ENCODE measurements at regions not wholly inside any gene's neighbourhood (a gene's known extent, or its start where the extent isn't known, plus 50 kb on each side); places are given as distances from the start of the nearest gene placed in this dataset.

DNA sequence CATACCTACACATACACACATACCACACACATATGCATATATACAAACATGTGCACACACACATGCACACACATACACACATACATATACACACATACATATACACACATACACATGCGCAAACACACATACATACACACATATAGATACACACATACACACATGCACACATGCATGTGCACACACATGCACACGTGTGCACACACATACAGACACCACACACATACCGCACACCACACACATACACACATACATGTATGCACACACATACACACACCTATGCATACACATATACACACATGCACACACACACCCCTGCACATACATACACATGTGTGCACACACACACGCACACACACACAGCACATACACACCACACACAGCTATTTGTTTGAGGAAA is 236.5 kb downstream of the WDR11 start:
- DNase-seq, result no peak
- H3K36me3 ChIP-seq, result no peaks in the 10 kb centered on the region
- TF ChIP-seq POLR2AphosphoS5 (IDR thresholded peaks at IDR 0.05), result no peak
- TF ChIP-seq POLR2A (IDR thresholded peaks at IDR 0.05), result no peak
- TF ChIP-seq CTCF (IDR thresholded peaks at IDR 0.05), result no peak
- no peak for TF ChIP-seq EP300 (IDR thresholded peaks at IDR 0.05)
- no peak overlapping the region for H3K27ac ChIP-seq
- no peaks in the 10 kb centered on the region for H3K27me3 ChIP-seq
- H3K4me3 ChIP-seq, result no peak overlapping the region
- 88 to 96% (median 94%) methylated on average over 4 of the region's 4 CpGs for WGBS, 5 donors
- no peaks in the 10 kb centered on the region for H3K4me1 ChIP-seq
- intact Hi-C loops (cut with DNase I; ENCODE audit: low total_unique reads), result no loop called here
- no peaks in the 10 kb centered on the region for H3K9me3 ChIP-seq

DNA sequence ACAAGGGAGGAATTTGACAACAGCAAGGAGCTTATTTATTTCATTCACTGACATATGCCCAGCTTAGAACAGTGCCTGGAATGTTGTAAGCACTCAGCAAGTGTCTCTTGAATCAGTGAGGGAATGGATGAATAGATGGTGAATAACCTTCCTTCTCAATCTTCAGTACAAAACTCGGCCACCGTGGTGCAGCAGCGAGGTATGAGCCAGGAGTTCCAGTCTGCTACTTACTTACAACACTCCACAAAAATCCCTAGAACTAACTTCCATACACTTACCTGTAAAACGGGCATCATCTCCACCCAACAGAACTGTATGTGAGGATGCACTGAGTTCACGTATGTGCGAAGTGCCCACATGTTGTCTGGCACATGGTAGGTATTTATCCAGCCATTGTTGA is 237.4 kb downstream of the WDR11 start:
- H3K27ac ChIP-seq, result no peak overlapping the region
- no peaks in the 10 kb centered on the region for H3K36me3 ChIP-seq
- TF ChIP-seq POLR2AphosphoS5 (IDR thresholded peaks at IDR 0.05), result no peak
- no peak for TF ChIP-seq CTCF (IDR thresholded peaks at IDR 0.05)
- no peak for TF ChIP-seq EP300 (IDR thresholded peaks at IDR 0.05)
- no peak for TF ChIP-seq POLR2A (IDR thresholded peaks at IDR 0.05)
- no peaks in the 10 kb centered on the region for H3K9me3 ChIP-seq
- intact Hi-C loops (cut with DNase I; ENCODE audit: low total_unique reads), result no loop called here
- DNase-seq, result peak in 1 of 2 donors; percentile 60
- H3K4me3 ChIP-seq, result no peak overlapping the region
- H3K27me3 ChIP-seq, result no peaks in the 10 kb centered on the region
- no peaks in the 10 kb centered on the region for H3K4me1 ChIP-seq
- WGBS, 5 donors, result 40 to 54% (median 47%) methylated on average over 6 of the region's 6 CpGs

DNA sequence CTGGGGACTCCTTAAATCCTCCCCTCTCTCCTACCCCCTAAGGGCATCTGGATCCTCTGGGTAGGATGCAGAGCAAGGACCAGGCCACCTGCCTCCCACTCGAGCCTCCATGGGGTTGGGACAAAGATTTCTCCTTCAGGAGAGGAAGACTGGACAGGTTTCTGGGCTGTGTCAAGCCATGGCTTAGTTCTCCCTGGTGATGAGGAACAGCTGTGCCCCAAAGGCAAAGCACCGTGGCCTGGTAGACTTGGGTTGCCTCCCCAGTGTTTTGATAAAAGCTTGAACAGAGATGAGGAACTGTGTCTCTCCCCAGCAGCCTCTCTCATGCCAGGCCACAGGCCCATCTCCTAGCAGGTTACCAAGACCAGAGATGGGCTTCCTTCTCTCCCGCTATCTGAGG is 238.3 kb downstream of the WDR11 start:
- Histone ChIP-seq H3K4me1 (no peaks in the 10 kb centered on the region), H3K9me3 (no peaks in the 10 kb centered on the region), H3K4me3 (no peak overlapping the region), H3K27me3 (no peaks in the 10 kb centered on the region), H3K27ac (no peak overlapping the region), H3K36me3 (no peaks in the 10 kb centered on the region)
- no peak for TF ChIP-seq CTCF (IDR thresholded peaks at IDR 0.05)
- no peak for TF ChIP-seq POLR2A (IDR thresholded peaks at IDR 0.05)
- TF ChIP-seq POLR2AphosphoS5 (IDR thresholded peaks at IDR 0.05), result no peak
- no peak for TF ChIP-seq EP300 (IDR thresholded peaks at IDR 0.05)
- intact Hi-C loops (cut with DNase I; ENCODE audit: low total_unique reads), result no loop called here
- WGBS, 5 donors, result 70 to 89% (median 81%) methylated on average over 3 of the region's 3 CpGs
- no peak for DNase-seq

DNA sequence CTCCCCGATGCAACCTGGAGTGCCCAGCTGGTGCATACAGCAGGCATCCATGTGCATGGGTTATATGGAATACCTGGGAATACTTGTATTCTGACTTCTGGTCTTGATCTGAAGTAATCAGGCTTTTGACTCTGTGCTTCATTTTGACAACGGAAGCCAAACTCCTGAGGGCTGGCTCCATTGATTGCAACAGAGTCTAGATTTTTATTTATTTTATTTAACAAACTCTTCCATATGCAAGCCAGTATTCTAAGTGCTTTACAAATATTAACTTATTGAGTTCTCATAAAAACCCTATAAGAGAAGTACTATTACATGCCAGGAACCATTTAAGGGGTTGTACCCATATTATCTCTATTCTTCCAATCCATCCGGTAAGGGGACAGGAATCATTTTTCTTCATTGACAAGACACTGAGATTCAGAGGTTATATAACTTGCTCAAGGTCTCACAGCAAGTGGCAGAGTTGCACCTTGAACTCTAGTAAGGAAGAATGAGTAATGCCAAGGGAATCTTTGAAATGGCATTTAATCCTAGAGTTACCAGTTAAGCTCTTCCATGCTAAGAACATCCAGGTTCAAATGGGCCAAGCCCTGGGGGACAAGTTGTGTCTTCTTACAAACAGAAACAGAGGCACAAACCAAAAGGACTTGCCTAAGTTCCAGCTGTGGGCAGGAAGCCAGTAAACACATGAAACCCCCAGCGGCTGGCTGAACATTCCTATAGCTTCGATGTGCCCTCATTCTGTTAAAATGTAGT is 241.0 kb downstream of the WDR11 start:
- TF ChIP-seq CTCF (IDR thresholded peaks at IDR 0.05), result no peak
- TF ChIP-seq POLR2A (IDR thresholded peaks at IDR 0.05), result no peak
- TF ChIP-seq POLR2AphosphoS5 (IDR thresholded peaks at IDR 0.05), result no peak
- no peak for TF ChIP-seq EP300 (IDR thresholded peaks at IDR 0.05)
- intact Hi-C loops (cut with DNase I; ENCODE audit: low total_unique reads), result no loop called here
- H3K4me3 ChIP-seq, result no peak overlapping the region
- H3K9me3 ChIP-seq, result no peaks in the 10 kb centered on the region
- no peaks in the 10 kb centered on the region for H3K4me1 ChIP-seq
- WGBS, 5 donors, result 74 to 83% (median 79%) methylated on average over 5 of the region's 5 CpGs
- H3K27me3 ChIP-seq, result no peaks in the 10 kb centered on the region
- H3K27ac ChIP-seq, result no peak overlapping the region
- H3K36me3 ChIP-seq, result no peaks in the 10 kb centered on the region
- DNase-seq, result peak in 1 of 2 donors; percentile 47

All from stomach (tissue), 8 donors.